ENCODE measurements at regions not wholly inside any gene's neighbourhood (a gene's known extent, or its start where the extent isn't known, plus 50 kb on each side); places are given as distances from the start of the nearest gene placed in this dataset.

GRCh38 chr7:46494441-46494840 is 573.4 kb upstream of the IGFBP3 start:
- H3K4me1 ChIP-seq, result no peaks in the 10 kb centered on the region
- H3K27me3 ChIP-seq, result no peaks in the 10 kb centered on the region
- WGBS, 2 donors, result 89 to 95% methylated on average over 3 of the region's 3 CpGs
- intact Hi-C loops (cut with DNase I), result no loop called here
- DNase-seq, result no peak
- no peak for TF ChIP-seq CTCF (IDR thresholded peaks at IDR 0.05)
- TF ChIP-seq POLR2A (IDR thresholded peaks at IDR 0.05), result no peak
- H3K27ac ChIP-seq, result no peak overlapping the region
- H3K9me3 ChIP-seq, result no peaks in the 10 kb centered on the region
- no peaks in the 10 kb centered on the region for H3K36me3 ChIP-seq
- H3K4me3 ChIP-seq (replicated peaks in 1 of 3), result no peak overlapping the region

- H3K4me3 ChIP-seq (replicated peaks in 1 of 3), result no peak overlapping the region
- no peak for DNase-seq
- H3K36me3 ChIP-seq, result no peaks in the 10 kb centered on the region
- H3K27me3 ChIP-seq, result no peaks in the 10 kb centered on the region
- intact Hi-C loops (cut with DNase I), result no loop called here
- no peaks in the 10 kb centered on the region for H3K4me1 ChIP-seq
- H3K27ac ChIP-seq, result no peak overlapping the region
- no peaks in the 10 kb centered on the region for H3K9me3 ChIP-seq
- TF ChIP-seq CTCF (IDR thresholded peaks at IDR 0.05) (no peak), POLR2A (IDR thresholded peaks at IDR 0.05) (no peak)
Measured at GRCh38 chr7:46494028-46494427, 573.0 kb upstream of the IGFBP3 start.

- Histone ChIP-seq H3K27ac (no peak overlapping the region), H3K36me3 (no peaks in the 10 kb centered on the region), H3K9me3 (no peaks in the 10 kb centered on the region), H3K27me3 (no peaks in the 10 kb centered on the region), H3K4me1 (no peaks in the 10 kb centered on the region), H3K4me3 (replicated peaks in 1 of 3) (no peak overlapping the region)
- TF ChIP-seq CTCF (IDR thresholded peaks at IDR 0.05) (no peak), POLR2A (IDR thresholded peaks at IDR 0.05) (no peak)
- WGBS, 2 donors, result 90 to 92% methylated on average over 4 of the region's 4 CpGs
- intact Hi-C loops (cut with DNase I), result no loop called here
- no peak for DNase-seq
Measured at GRCh38 chr7:46493196-46493595, 572.1 kb upstream of the IGFBP3 start.

- intact Hi-C loops (cut with DNase I), result no loop called here
- H3K36me3 ChIP-seq, result no peaks in the 10 kb centered on the region
- H3K4me1 ChIP-seq, result no peaks in the 10 kb centered on the region
- no peak overlapping the region for H3K27ac ChIP-seq
- no peaks in the 10 kb centered on the region for H3K9me3 ChIP-seq
- 83 to 97% methylated on average over 1 of the region's 1 CpG for WGBS, 2 donors
- no peaks in the 10 kb centered on the region for H3K27me3 ChIP-seq
- no peak for DNase-seq
- no peak for TF ChIP-seq POLR2A (IDR thresholded peaks at IDR 0.05)
- TF ChIP-seq CTCF (IDR thresholded peaks at IDR 0.05), result no peak
- no peak overlapping the region for H3K4me3 ChIP-seq (replicated peaks in 1 of 3)
Measured at GRCh38 chr7:46492466-46492865, 571.4 kb upstream of the IGFBP3 start.

GRCh38 chr7:46490406-46490805 is 569.3 kb upstream of the IGFBP3 start:
- H3K4me3 ChIP-seq (replicated peaks in 1 of 3), result no peak overlapping the region
- H3K4me1 ChIP-seq, result no peaks in the 10 kb centered on the region
- 95 to 100% methylated on average over 1 of the region's 1 CpG for WGBS, 2 donors
- no peaks in the 10 kb centered on the region for H3K27me3 ChIP-seq
- TF ChIP-seq POLR2A (IDR thresholded peaks at IDR 0.05), result no peak
- TF ChIP-seq CTCF (IDR thresholded peaks at IDR 0.05), result no peak
- no peak for DNase-seq
- intact Hi-C loops (cut with DNase I), result no loop called here
- H3K36me3 ChIP-seq, result no peaks in the 10 kb centered on the region
- no peaks in the 10 kb centered on the region for H3K9me3 ChIP-seq
- no peak overlapping the region for H3K27ac ChIP-seq

All from thyroid gland (tissue), 4 donors.